Transverse colon (tissue), 4 donors: ENCODE measurements at regions not wholly inside any gene's neighbourhood (a gene's known extent, or its start where the extent isn't known, plus 50 kb on each side); places are given as distances from the start of the nearest gene placed in this dataset.

ENCODE experiments used
- DNase-seq: peaks from one replicate; pipeline ENCODE4 v3.0.0-alpha.2; 2019
- H3K27ac ChIP-seq, 4 donors: fragments of 200-600 bp; sonication (generic); 2 replicates each; pipeline ENCODE4 v1.5.1; 2016 to 2018; ENCODE audit warnings: inconsistent platforms in 4 of 4
- H3K27me3 ChIP-seq: fragments of 200-600 bp; sonication (generic); 2 replicates; pipeline ENCODE4 v1.5.1; 2017; ENCODE audit warnings: inconsistent platforms
- H3K36me3 ChIP-seq, 4 donors: fragments of 200-600 bp; sonication (generic); 2 replicates each; pipeline ENCODE4 v1.5.1; 2017 to 2019; ENCODE audit warnings: inconsistent platforms in 4 of 4
- H3K4me1 ChIP-seq, 4 donors: fragments of 200-600 bp; sonication (generic); 2 replicates each; pipeline ENCODE4 v1.5.1; 2017 to 2020; ENCODE audit warnings: inconsistent platforms in 4 of 4
- H3K4me3 ChIP-seq, 4 donors: fragments of 200-600 bp; sonication (generic); 1 replicate in 1 of 4; 2 replicates in 3 of 4; pipeline versions ENCODE4 v1.5.1 to v1.6.1; 2017 to 2019; ENCODE audit warnings: inconsistent platforms in 4 of 4
- H3K9me3 ChIP-seq, 2 donors: fragments of 200-600 bp; sonication (generic); 2 replicates each; pipeline ENCODE4 v1.5.1; 2017 to 2019; ENCODE audit warnings: inconsistent platforms in 2 of 2
- CTCF ChIP-seq, 5 experiments: fragments of 200-600 bp in 3 of 5; fragments of 450-650 bp in 2 of 5; sonication (generic) in 3 of 5; IDR thresholded peaks; 1 replicate in 2 of 5; 2 replicates in 3 of 5; pipeline ENCODE4 v1.5.1; 2016 to 2017; ENCODE audit warnings: antibody characterized with exemption in 5 of 5, inconsistent platforms in 3 of 5, mild to moderate bottlenecking in 2 of 5, moderate library complexity in 1 of 5
- EP300 ChIP-seq: sonication (generic); formaldehyde crosslinking; IDR thresholded peaks from one replicate; pipeline ENCODE4 v1.6.1; 2017; ENCODE audit warnings: antibody characterized with exemption, low read depth
- POLR2A ChIP-seq: fragments of 450-650 bp; IDR thresholded peaks from one replicate; pipeline ENCODE4 v1.6.1; 2016; ENCODE audit warnings: antibody characterized with exemption, mild to moderate bottlenecking, moderate library complexity
- POLR2AphosphoS5 ChIP-seq, 3 donors: sonication (generic); formaldehyde crosslinking; IDR thresholded peaks; one replicate each; pipeline ENCODE4 v1.6.1; 2016; ENCODE audit warnings: antibody characterized with exemption in 3 of 3
- WGBS, 2 donors: methylation state at CpG; one replicate each; pipeline ENCODE4 v1.1.5; 2018; ENCODE audit warnings: low coverage in 1 of 2; 5-methylcytosine and 5-hydroxymethylcytosine counted together
- in situ Hi-C, 4 donors: fragments of 200-750 bp; cut with MboI; loops; one replicate each; pipeline versions ENCODE4 v1.15.0 to v1.15.1; 2017; ENCODE audit warnings: low sequenced_read_pairs in 3 of 4, low pct_ligation_motif_present in 1 of 4, low pct_unique_long_range_greater_than_20kb in 1 of 4
- intact Hi-C: fragments of 100-400 bp; cut with DNase I; formaldehyde crosslinking; loops from one replicate; pipeline ENCODE4 v1.15.1; 2023; ENCODE audit warnings: low total_unique reads

DNA sequence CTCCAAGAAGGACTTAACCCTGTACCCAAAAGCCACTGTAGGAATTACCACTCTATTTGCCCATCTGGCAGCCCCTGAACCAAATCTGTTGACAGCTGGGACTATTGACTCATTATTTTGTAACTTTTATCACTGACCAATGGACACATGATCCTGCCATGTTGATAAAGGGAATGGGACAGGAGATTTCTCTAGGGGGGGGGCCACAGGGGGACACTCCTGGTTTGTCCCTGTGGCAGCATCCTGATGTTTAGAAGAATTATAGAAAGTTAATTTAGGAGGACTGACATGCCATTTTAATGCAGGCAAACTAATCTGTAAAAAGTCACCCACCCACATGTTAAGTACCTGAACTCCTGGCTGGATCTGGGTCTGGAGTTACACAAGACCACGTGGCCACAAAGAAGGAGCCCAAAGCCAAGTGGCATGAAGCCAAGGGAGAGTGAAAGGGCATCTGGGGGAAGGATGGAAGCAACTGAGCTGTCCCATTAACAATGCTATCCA lies 558.1 kb downstream of the ETS1 start:
- H3K27me3 ChIP-seq = no peaks in the 10 kb centered on the region
- H3K4me3 ChIP-seq = no peak overlapping the region
- WGBS, 2 donors = 0% methylated on average over 1 of the region's 1 CpG
- intact Hi-C loops (no loop called here), in situ Hi-C loops (loop anchor here in 2 of 4 donors (25.0 kb wide), 2 partner anchors 608 to 808 kb away; no protein-coding TSS in a partner anchor)
- no peak overlapping the region for H3K27ac ChIP-seq
- H3K36me3 ChIP-seq = no peaks in the 10 kb centered on the region
- H3K9me3 ChIP-seq = no peaks in the 10 kb centered on the region
- no peak for DNase-seq
- TF ChIP-seq POLR2AphosphoS5 (IDR thresholded peaks at IDR 0.05) (no peak), CTCF (IDR thresholded peaks at IDR 0.05) (no peak), EP300 (no peak), POLR2A (no peak)
- H3K4me1 ChIP-seq = no peaks in the 10 kb centered on the region

GRCh38 chr11:128026596-128026995 lies 560.8 kb downstream of the ETS1 start:
- WGBS, 2 donors = 17 to 24% methylated on average over 1 to 6 of the region's 6 CpGs
- Histone ChIP-seq H3K27me3 (no peaks in the 10 kb centered on the region), H3K4me3 (no peak overlapping the region), H3K36me3 (no peaks in the 10 kb centered on the region), H3K27ac (no peak overlapping the region), H3K4me1 (no peaks in the 10 kb centered on the region), H3K9me3 (no peaks in the 10 kb centered on the region)
- no peak for TF ChIP-seq EP300
- TF ChIP-seq POLR2A = no peak
- TF ChIP-seq POLR2AphosphoS5 (IDR thresholded peaks at IDR 0.05) = no peak
- no peak for TF ChIP-seq CTCF (IDR thresholded peaks at IDR 0.05)
- no peak for DNase-seq
- in situ Hi-C loops = loop anchor here in 2 of 4 donors (25.0 kb wide), 2 partner anchors 611 to 811 kb away; no protein-coding TSS in a partner anchor
- intact Hi-C loops = no loop called here

DNA sequence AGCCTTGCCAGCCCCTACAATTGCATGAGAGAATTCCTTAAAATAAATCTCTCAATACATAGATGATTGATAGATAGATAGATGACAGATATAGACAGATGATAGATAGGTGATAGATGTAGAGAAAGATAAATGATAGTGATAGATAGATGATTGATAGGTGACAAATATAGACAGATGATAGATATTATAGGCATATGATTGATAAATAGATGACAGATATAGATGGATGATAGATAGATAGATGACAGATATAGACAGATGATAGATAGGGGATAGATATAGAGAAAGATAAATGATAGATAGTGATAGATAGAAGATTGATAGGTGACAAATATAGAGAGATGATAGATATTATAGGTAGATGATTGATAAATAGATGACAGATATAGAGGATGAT lies 564.6 kb downstream of the ETS1 start:
- Histone ChIP-seq H3K4me3 (no peak overlapping the region), H3K27ac (no peak overlapping the region), H3K4me1 (no peaks in the 10 kb centered on the region), H3K27me3 (no peaks in the 10 kb centered on the region), H3K36me3 (no peaks in the 10 kb centered on the region), H3K9me3 (no peaks in the 10 kb centered on the region)
- no peak for DNase-seq
- no peak for TF ChIP-seq CTCF (IDR thresholded peaks at IDR 0.05)
- no peak for TF ChIP-seq EP300
- TF ChIP-seq POLR2A = no peak
- no peak for TF ChIP-seq POLR2AphosphoS5 (IDR thresholded peaks at IDR 0.05)
- in situ Hi-C loops (no loop called here), intact Hi-C loops (no loop called here)

GRCh38 chr11:128022007-128022368 lies 565.4 kb downstream of the ETS1 start:
- Histone ChIP-seq H3K27ac (no peak overlapping the region), H3K4me1 (no peaks in the 10 kb centered on the region), H3K4me3 (no peak overlapping the region), H3K9me3 (no peaks in the 10 kb centered on the region), H3K27me3 (no peaks in the 10 kb centered on the region), H3K36me3 (no peaks in the 10 kb centered on the region)
- WGBS, 2 donors = 79% methylated on average over 3 of the region's 3 CpGs; no CpG with 5 or more reads in 1 of the 2 donors
- TF ChIP-seq EP300 = no peak
- intact Hi-C loops (no loop called here), in situ Hi-C loops (no loop called here)
- no peak for DNase-seq

- no peak for TF ChIP-seq CTCF (IDR thresholded peaks at IDR 0.05)
- TF ChIP-seq POLR2AphosphoS5 (IDR thresholded peaks at IDR 0.05) = no peak
- no peak for TF ChIP-seq EP300
- no peak for TF ChIP-seq POLR2A
- Histone ChIP-seq H3K27me3 (no peaks in the 10 kb centered on the region), H3K27ac (no peak overlapping the region), H3K9me3 (no peaks in the 10 kb centered on the region), H3K4me3 (no peak overlapping the region), H3K4me1 (no peaks in the 10 kb centered on the region), H3K36me3 (no peaks in the 10 kb centered on the region)
- WGBS, 2 donors = 47 to 65% methylated on average over 5 of the region's 5 CpGs
- no peak for DNase-seq
- intact Hi-C loops = no loop called here
- in situ Hi-C loops = no loop called here
These were observed 565.9 kb downstream of the ETS1 start for GRCh38 chr11:128021349-128022006.
